ENCODE measurements at regions not wholly inside any gene's neighbourhood (a gene's known extent, or its start where the extent isn't known, plus 50 kb on each side); places are given as distances from the start of the nearest gene placed in this dataset.

GRCh38 chr3:144866476-144866875, 894.9 kb downstream of the DIPK2A start:
- TF ChIP-seq CTCF (IDR thresholded peaks at IDR 0.05) (no peak), POLR2AphosphoS5 (IDR thresholded peaks at IDR 0.05) (no peak)
